D721Med (cell line): ENCODE measurements at regions not wholly inside any gene's neighbourhood (a gene's known extent, or its start where the extent isn't known, plus 50 kb on each side); places are given as distances from the start of the nearest gene placed in this dataset.

Experiments used
- DNase-seq: peaks from one replicate; pipeline ENCODE4 v3.0.0; 2011; ENCODE audit warnings: low spot score; ENCODE audit not compliant: insufficient read length
- FAIRE-seq: peaks from 2 replicates; lab custom pipeline; 2011; peaks lifted over from hg19 to GRCh38; lab: Jason Lieb, UNC
- CTCF ChIP-seq: IDR thresholded peaks from 2 replicates; pipeline ENCODE4 v1.5.1; 2012; ENCODE audit warnings: mild to moderate bottlenecking, control low read depth; ENCODE audit not compliant: insufficient read depth; ENCODE audit errors: missing control alignments

- no peak for DNase-seq
- no peak for FAIRE-seq
- TF ChIP-seq CTCF, result no peak
Observed at GRCh38 chr4:26085551-26085950, 171.5 kb downstream of the SMIM20 start.

- TF ChIP-seq CTCF, result no peak
- DNase-seq (no peak), FAIRE-seq (no peak)
Observed at GRCh38 chr4:26086621-26087441, 172.8 kb downstream of the SMIM20 start.

DNA sequence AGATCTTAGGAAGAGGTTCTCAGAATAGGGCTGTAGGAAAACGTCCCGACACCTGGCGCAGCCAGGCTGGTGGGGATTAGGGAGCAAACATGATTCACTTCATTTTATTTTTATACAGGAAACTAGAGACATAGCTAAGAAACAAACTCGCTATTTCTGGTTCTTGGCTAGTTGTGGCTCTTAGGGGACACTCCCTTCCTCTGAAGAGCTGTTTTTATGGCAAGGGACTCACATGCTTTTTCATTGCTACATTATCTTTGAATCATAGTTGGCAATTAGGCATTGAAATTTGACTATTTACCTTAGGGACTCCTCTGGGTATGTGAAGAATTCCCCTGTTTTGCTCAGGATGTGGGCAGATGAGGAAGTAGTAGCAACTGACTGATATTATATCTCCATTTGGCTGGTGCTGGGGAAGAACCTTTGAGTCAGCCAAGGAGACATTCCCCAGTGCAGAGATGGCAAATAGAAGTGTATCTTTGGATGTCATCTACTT lies 174.5 kb downstream of the SMIM20 start:
- TF ChIP-seq CTCF, result no peak
- FAIRE-seq (no peak), DNase-seq (no peak)

- TF ChIP-seq CTCF, result no peak
- FAIRE-seq (no peak), DNase-seq (no peak)
Observed at GRCh38 chr4:26093551-26093950, 179.5 kb downstream of the SMIM20 start.

DNA sequence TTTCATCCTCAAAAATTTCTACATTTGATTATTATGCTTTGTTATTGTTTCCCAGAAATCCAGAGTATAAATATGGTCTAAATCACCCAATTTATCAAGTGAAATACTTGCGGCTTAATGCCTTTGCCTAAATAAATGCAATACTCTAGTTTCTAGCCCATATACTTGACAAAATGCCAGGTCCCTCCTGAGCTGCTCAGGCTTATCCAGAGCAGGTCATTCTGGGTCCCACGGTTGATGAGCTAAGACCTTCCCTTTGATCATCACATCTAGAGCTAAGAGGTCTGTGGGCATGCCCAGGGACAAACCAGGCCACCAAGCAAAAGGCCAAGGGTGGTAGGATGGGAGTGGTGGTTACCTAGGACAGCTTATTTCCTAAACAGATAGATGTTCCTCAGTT lies 180.1 kb downstream of the SMIM20 start:
- no peak for FAIRE-seq

DNA sequence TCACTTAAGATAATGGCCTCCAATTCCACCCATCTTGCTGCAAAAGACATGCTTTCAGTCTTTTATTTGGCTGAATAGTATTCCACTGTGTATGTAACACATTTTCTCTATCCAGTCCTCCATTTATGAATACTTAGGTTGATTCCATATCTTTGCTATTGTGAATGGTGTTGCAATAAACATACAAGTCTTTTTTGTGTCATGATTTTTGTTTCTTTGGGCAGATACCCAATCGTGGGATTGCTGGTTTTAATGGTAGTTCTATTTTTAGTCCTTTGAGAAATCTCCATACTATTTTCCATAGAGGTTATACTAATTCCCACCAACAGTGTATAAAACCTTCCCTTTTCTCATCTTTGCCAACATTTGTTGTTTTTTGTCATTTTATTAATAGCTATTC lies 180.9 kb downstream of the SMIM20 start:
- TF ChIP-seq CTCF, result no peak
- FAIRE-seq (no peak), DNase-seq (no peak)

More for the DNA sequence above, 180.1 kb downstream of the SMIM20 start:
- no peak for TF ChIP-seq CTCF
- no peak for DNase-seq

DNA sequence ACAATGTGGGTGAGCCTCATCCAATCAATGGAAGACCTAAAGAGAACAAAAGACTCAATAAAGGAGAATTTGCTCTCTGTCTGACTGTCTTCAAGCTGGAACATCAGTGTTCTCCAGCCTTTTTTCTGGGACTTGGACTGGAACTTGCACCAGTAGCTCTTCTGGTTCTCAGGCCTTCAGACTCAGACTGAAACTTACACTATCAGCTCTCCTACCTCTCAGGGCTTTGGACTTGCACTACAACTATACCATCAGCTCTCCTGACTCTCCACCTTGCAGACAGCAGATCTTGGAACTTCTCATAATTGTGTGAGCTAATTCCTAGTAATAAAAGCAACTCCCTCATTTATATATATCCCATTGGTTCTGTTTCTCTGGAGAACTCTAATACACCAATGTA lies 185.9 kb downstream of the SMIM20 start:
- no peak for TF ChIP-seq CTCF
- no peak for DNase-seq
- FAIRE-seq, result no peak
